Liver (tissue), 8 donors: ENCODE measurements at regions not wholly inside any gene's neighbourhood (a gene's known extent, or its start where the extent isn't known, plus 50 kb on each side); places are given as distances from the start of the nearest gene placed in this dataset.

Experiments used
- DNase-seq: peaks from one replicate; pipeline ENCODE4 v3.0.0-alpha.2; 2017; ENCODE audit warnings: low spot score
- H3K27ac ChIP-seq, 2 donors: one replicate each; pipeline ENCODE4 v1.7.0; 2013; ENCODE audit warnings: inconsistent platforms in 2 of 2, low read length in 2 of 2, control low read depth in 1 of 2, low read depth in 1 of 2, mild to moderate bottlenecking in 1 of 2
- H3K27me3 ChIP-seq, 4 donors: one replicate each; pipeline versions ENCODE4 v1.6.1 to v1.7.0; 2013; ENCODE audit warnings: low read length in 3 of 4, inconsistent platforms in 1 of 4, mild to moderate bottlenecking in 1 of 4, moderate library complexity in 1 of 4; ENCODE audit not compliant: control insufficient read depth in 4 of 4, insufficient read depth in 4 of 4
- H3K36me3 ChIP-seq, 4 donors: one replicate each; pipeline versions ENCODE4 v1.6.1 to v1.7.0; 2013; ENCODE audit warnings: low read length in 3 of 4, mild to moderate bottlenecking in 3 of 4, low read depth in 1 of 4, moderate library complexity in 1 of 4; ENCODE audit not compliant: control insufficient read depth in 4 of 4, insufficient read depth in 3 of 4
- H3K4me1 ChIP-seq, 4 donors: one replicate each; pipeline versions ENCODE4 v1.6.1 to v1.7.0; 2013; ENCODE audit warnings: low read length in 3 of 4, mild to moderate bottlenecking in 3 of 4, moderate library complexity in 1 of 4; ENCODE audit not compliant: control insufficient read depth in 4 of 4, insufficient read depth in 4 of 4
- H3K4me3 ChIP-seq, 3 donors: one replicate each; pipeline versions ENCODE4 v1.6.1 to v1.7.0; 2013; ENCODE audit warnings: low read length in 3 of 3, control low read depth in 1 of 3, low read depth in 1 of 3, mild to moderate bottlenecking in 1 of 3
- H3K9ac ChIP-seq, 2 donors: one replicate each; pipeline ENCODE4 v1.7.0; 2013; ENCODE audit warnings: low read length in 2 of 2, mild to moderate bottlenecking in 2 of 2, moderate library complexity in 2 of 2, control low read depth in 1 of 2, low read depth in 1 of 2
- H3K9me3 ChIP-seq, 4 donors: one replicate each; pipeline versions ENCODE4 v1.6.1 to v1.7.0; 2013; ENCODE audit warnings: low read length in 3 of 4; ENCODE audit not compliant: control insufficient read depth in 4 of 4
- CTCF ChIP-seq: fragments of 150-350 bp; IDR thresholded peaks from 2 replicates; pipeline ENCODE4 v1.5.1; 2017; ENCODE audit warnings: improper control_type of control experiment, low read depth, low read length; ENCODE audit not compliant: missing input control
- EGR1 ChIP-seq, 2 donors: IDR thresholded peaks; 2 replicates each; pipeline ENCODE4 v1.6.1; 2016 to 2018; ENCODE audit warnings: antibody characterized with exemption in 2 of 2, low read depth in 2 of 2
- FOXA2 ChIP-seq: IDR thresholded peaks from 2 replicates; pipeline ENCODE4 v1.6.1; 2016; ENCODE audit warnings: antibody characterized with exemption
- GABPA ChIP-seq, 2 donors: IDR thresholded peaks in 1 of 2; conservative IDR thresholded peaks in 1 of 2; 2 replicates each; pipeline ENCODE4 v1.6.1; 2016; ENCODE audit warnings: antibody characterized with exemption in 2 of 2, mild to moderate bottlenecking in 1 of 2, moderate library complexity in 1 of 2
- HNF4A ChIP-seq, 2 donors: conservative IDR thresholded peaks; 2 replicates each; pipeline ENCODE4 v1.6.1; 2016; ENCODE audit warnings: antibody characterized with exemption in 2 of 2, mild to moderate bottlenecking in 2 of 2
- HNF4G ChIP-seq: IDR thresholded peaks from 2 replicates; pipeline ENCODE4 v1.6.1; 2016; ENCODE audit warnings: antibody characterized with exemption
- JUND ChIP-seq, 2 donors: IDR thresholded peaks; 2 replicates each; pipeline ENCODE4 v1.6.1; 2016; ENCODE audit warnings: antibody characterized with exemption in 2 of 2
- NR2F2 ChIP-seq: IDR thresholded peaks from 2 replicates; pipeline ENCODE4 v1.6.1; 2016; ENCODE audit warnings: antibody characterized with exemption
- RAD21 ChIP-seq, 2 donors: IDR thresholded peaks; 2 replicates each; pipeline ENCODE4 v1.6.1; 2016; ENCODE audit warnings: antibody characterized with exemption in 2 of 2, mild to moderate bottlenecking in 2 of 2
- RXRA ChIP-seq, 2 donors: IDR thresholded peaks; 2 replicates each; pipeline ENCODE4 v1.6.1; 2017 to 2018; ENCODE audit warnings: antibody characterized with exemption in 2 of 2, mild to moderate bottlenecking in 1 of 2
- SP1 ChIP-seq: IDR thresholded peaks from 2 replicates; pipeline ENCODE4 v1.6.1; 2018; ENCODE audit warnings: antibody characterized with exemption, mild to moderate bottlenecking
- TAF1 ChIP-seq: conservative IDR thresholded peaks from 2 replicates; pipeline ENCODE4 v1.6.1; 2016; ENCODE audit warnings: antibody characterized with exemption, mild to moderate bottlenecking
- YY1 ChIP-seq: IDR thresholded peaks from 2 replicates; pipeline ENCODE4 v1.6.1; 2016; ENCODE audit warnings: antibody characterized with exemption, mild to moderate bottlenecking
- ZBTB33 ChIP-seq: IDR thresholded peaks from 2 replicates; pipeline ENCODE4 v1.6.1; 2016; ENCODE audit warnings: antibody characterized with exemption
- WGBS: extraction: QIAGEN DNeasy Blood & Tissue Kit; methylation state at CpG from one replicate; pipeline ENCODE4 v1.1.7; 2013; 5-methylcytosine and 5-hydroxymethylcytosine counted together
- TF ChIP-seq, protein P1 (sequence below): IDR thresholded peaks from 2 replicates; pipeline ENCODE4 v1.6.1; 2016; ENCODE audit warnings: antibody characterized with exemption
- TF ChIP-seq, protein P2 (sequence below): IDR thresholded peaks from 2 replicates; pipeline ENCODE4 v1.6.1; 2016; ENCODE audit warnings: antibody characterized with exemption
- TF ChIP-seq, protein P3 (sequence below): IDR thresholded peaks from 2 replicates; pipeline ENCODE4 v1.6.1; 2016; ENCODE audit warnings: antibody characterized with exemption, mild to moderate bottlenecking
- donor health status: healthy.
- donor health status: healthy.
- donor health status: healthy.
- donor health status: healthy.
- donor health status: healthy.

DNA sequence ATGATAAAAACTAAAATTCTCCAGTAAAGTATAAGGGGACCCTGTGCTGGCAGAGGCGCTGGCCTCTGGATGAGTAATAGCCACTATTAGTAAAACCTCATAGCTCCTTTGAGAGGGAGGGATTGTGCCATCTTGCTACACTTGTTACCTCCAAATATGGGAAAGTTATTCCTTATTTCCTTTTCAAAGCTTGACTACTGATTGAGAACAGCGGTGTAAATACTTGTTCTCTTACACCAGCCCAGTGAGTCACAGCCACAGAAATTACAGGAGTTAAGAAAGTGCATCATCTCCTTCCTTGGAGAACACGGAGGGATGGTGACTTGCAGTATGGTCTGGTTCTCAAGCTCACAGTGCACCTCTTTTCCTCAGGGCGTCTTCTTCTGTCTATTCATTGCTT lies 379.0 kb downstream of the EFNB2 start:
- H3K27me3 ChIP-seq: peaks cover 0 to 3% (median 0%) of the 10 kb centered on the region in 4 donors
- peaks cover 0 to 1% (median 0%) of the 10 kb centered on the region in 4 donors for H3K4me1 ChIP-seq
- H3K36me3 ChIP-seq: no peaks in the 10 kb centered on the region
- DNase-seq: no peak
- no peak overlapping the region for H3K4me3 ChIP-seq
- TF ChIP-seq, protein P1, sequence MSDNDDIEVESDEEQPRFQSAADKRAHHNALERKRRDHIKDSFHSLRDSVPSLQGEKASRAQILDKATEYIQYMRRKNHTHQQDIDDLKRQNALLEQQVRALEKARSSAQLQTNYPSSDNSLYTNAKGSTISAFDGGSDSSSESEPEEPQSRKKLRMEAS: no peak
- no peak for TF ChIP-seq HNF4G
- no peak for TF ChIP-seq EGR1 (IDR thresholded peaks at IDR 0.05; ENCODE audit: low read depth in 2 of 2)
- TF ChIP-seq ZBTB33: no peak
- TF ChIP-seq RXRA (IDR thresholded peaks at IDR 0.05): no peak
- TF ChIP-seq HNF4A (conservative IDR thresholded peaks at IDR 0.05): no peak
- no peak for TF ChIP-seq GABPA (IDR thresholded peaks at IDR 0.05 in 1 of 2, conservative IDR thresholded peaks at IDR 0.05 in 1 of 2)
- TF ChIP-seq CTCF: no peak
- no peak for TF ChIP-seq JUND (IDR thresholded peaks at IDR 0.05)
- no peak for TF ChIP-seq NR2F2
- WGBS: 80% methylated on average over 4 of the region's 4 CpGs
- H3K27ac ChIP-seq: no peak overlapping the region
- H3K9me3 ChIP-seq: no peaks in the 10 kb centered on the region
- no peak overlapping the region for H3K9ac ChIP-seq

- H3K27me3 ChIP-seq: peaks cover 0 to 3% (median 0%) of the 10 kb centered on the region in 4 donors
- peaks cover 0 to 1% (median 0%) of the 10 kb centered on the region in 4 donors for H3K4me1 ChIP-seq
- H3K4me3 ChIP-seq: no peak overlapping the region
- DNase-seq: no peak
- no peak for TF ChIP-seq NR2F2
- TF ChIP-seq JUND (IDR thresholded peaks at IDR 0.05): no peak
- TF ChIP-seq ZBTB33: no peak
- TF ChIP-seq, protein P1: no peak
- TF ChIP-seq CTCF: no peak
- no peak for TF ChIP-seq RXRA (IDR thresholded peaks at IDR 0.05)
- TF ChIP-seq GABPA (IDR thresholded peaks at IDR 0.05 in 1 of 2, conservative IDR thresholded peaks at IDR 0.05 in 1 of 2): no peak
- TF ChIP-seq, protein P2, sequence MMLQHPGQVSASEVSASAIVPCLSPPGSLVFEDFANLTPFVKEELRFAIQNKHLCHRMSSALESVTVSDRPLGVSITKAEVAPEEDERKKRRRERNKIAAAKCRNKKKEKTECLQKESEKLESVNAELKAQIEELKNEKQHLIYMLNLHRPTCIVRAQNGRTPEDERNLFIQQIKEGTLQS: no peak
- TF ChIP-seq, protein P3, sequence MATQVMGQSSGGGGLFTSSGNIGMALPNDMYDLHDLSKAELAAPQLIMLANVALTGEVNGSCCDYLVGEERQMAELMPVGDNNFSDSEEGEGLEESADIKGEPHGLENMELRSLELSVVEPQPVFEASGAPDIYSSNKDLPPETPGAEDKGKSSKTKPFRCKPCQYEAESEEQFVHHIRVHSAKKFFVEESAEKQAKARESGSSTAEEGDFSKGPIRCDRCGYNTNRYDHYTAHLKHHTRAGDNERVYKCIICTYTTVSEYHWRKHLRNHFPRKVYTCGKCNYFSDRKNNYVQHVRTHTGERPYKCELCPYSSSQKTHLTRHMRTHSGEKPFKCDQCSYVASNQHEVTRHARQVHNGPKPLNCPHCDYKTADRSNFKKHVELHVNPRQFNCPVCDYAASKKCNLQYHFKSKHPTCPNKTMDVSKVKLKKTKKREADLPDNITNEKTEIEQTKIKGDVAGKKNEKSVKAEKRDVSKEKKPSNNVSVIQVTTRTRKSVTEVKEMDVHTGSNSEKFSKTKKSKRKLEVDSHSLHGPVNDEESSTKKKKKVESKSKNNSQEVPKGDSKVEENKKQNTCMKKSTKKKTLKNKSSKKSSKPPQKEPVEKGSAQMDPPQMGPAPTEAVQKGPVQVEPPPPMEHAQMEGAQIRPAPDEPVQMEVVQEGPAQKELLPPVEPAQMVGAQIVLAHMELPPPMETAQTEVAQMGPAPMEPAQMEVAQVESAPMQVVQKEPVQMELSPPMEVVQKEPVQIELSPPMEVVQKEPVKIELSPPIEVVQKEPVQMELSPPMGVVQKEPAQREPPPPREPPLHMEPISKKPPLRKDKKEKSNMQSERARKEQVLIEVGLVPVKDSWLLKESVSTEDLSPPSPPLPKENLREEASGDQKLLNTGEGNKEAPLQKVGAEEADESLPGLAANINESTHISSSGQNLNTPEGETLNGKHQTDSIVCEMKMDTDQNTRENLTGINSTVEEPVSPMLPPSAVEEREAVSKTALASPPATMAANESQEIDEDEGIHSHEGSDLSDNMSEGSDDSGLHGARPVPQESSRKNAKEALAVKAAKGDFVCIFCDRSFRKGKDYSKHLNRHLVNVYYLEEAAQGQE: no peak
- no peak for TF ChIP-seq YY1
- no peak for TF ChIP-seq HNF4G
- TF ChIP-seq RAD21 (IDR thresholded peaks at IDR 0.05): no peak
- no peak for TF ChIP-seq TAF1
- no peak for TF ChIP-seq SP1
- no peak for TF ChIP-seq FOXA2
- TF ChIP-seq HNF4A (conservative IDR thresholded peaks at IDR 0.05): no peak
- 79% methylated on average over 6 of the region's 6 CpGs for WGBS
- H3K9me3 ChIP-seq: no peaks in the 10 kb centered on the region
- H3K27ac ChIP-seq: no peak overlapping the region
- H3K36me3 ChIP-seq: no peaks in the 10 kb centered on the region
- H3K9ac ChIP-seq: no peak overlapping the region
Observed at GRCh38 chr13:106155411-106155810, 380.1 kb downstream of the EFNB2 start.
